HepG2 (cell line): ENCODE measurements at regions not wholly inside any gene's neighbourhood (a gene's known extent, or its start where the extent isn't known, plus 50 kb on each side); places are given as distances from the start of the nearest gene placed in this dataset.

ENCODE experiments used
- CREM ChIP-seq, 2 experiments: sonication (generic) in 1 of 2; formaldehyde crosslinking in 1 of 2; IDR thresholded peaks; 2 replicates each; pipeline versions ENCODE4 v1.4.0 to v1.6.1; 2016 to 2020; ENCODE audit warnings: antibody characterized with exemption in 1 of 2, mild to moderate bottlenecking in 1 of 2, missing genetic modification reagents in 1 of 2
- HDAC6 ChIP-seq: fragments of 200-600 bp; sonication (generic); IDR thresholded peaks from 2 replicates; pipeline ENCODE4 v1.7.0; 2017; ENCODE audit warnings: mild to moderate bottlenecking, antibody characterized with exemption, low read length, low read depth
- LBX2 ChIP-seq: sonication (generic); formaldehyde crosslinking; IDR thresholded peaks from 2 replicates; pipeline ENCODE4 v1.5.0; 2020; ENCODE audit warnings: missing genetic modification reagents, mild to moderate bottlenecking, borderline replicate concordance
- MED1 ChIP-seq: sonication (generic); formaldehyde crosslinking; IDR thresholded peaks from 2 replicates; pipeline ENCODE4 v1.4.0; 2020; ENCODE audit warnings: missing genetic modification reagents
- POLR2AphosphoS2 ChIP-seq: IDR thresholded peaks from 2 replicates; pipeline ENCODE4 v1.6.1; 2011; ENCODE audit warnings: low read depth, low read length, improper control_type of control experiment
- POLR2G ChIP-seq: fragments of 200-400 bp; formaldehyde crosslinking; IDR thresholded peaks from 2 replicates; pipeline ENCODE4 v1.6.1; 2018; ENCODE audit warnings: mild to moderate bottlenecking, low read depth, low read length, moderate library complexity
- RNF219 ChIP-seq: sonication (generic); formaldehyde crosslinking; IDR thresholded peaks from 2 replicates; pipeline ENCODE4 v1.5.0; 2020; ENCODE audit warnings: mild to moderate bottlenecking, missing genetic modification reagents
- TP53 ChIP-seq: sonication (generic); formaldehyde crosslinking; conservative IDR thresholded peaks from 2 replicates; pipeline ENCODE4 v1.4.0; 2020; ENCODE audit warnings: missing genetic modification reagents
- ZNF275 ChIP-seq: sonication (generic); formaldehyde crosslinking; IDR thresholded peaks from 2 replicates; pipeline ENCODE4 v1.8.0; 2022; ENCODE audit warnings: missing genetic modification reagents, mild to moderate bottlenecking, inconsistent platforms, borderline replicate concordance
- ZNF318 ChIP-seq: sonication (generic); formaldehyde crosslinking; IDR thresholded peaks from 2 replicates; pipeline ENCODE4 v1.4.0; 2020; ENCODE audit warnings: mild to moderate bottlenecking, missing genetic modification reagents
- ZNF362 ChIP-seq: sonication (generic); formaldehyde crosslinking; IDR thresholded peaks from 2 replicates; pipeline ENCODE4 v1.4.0; 2020; ENCODE audit warnings: missing genetic modification reagents, mild to moderate bottlenecking, borderline replicate concordance
- ZNF563 ChIP-seq: sonication (generic); formaldehyde crosslinking; IDR thresholded peaks from 2 replicates; pipeline ENCODE4 v1.8.0; 2022; ENCODE audit warnings: mild to moderate bottlenecking, moderate library complexity, missing genetic modification reagents
- ZNF580 ChIP-seq: IDR thresholded peaks from 2 replicates; pipeline ENCODE4 v1.6.1; 2016; ENCODE audit warnings: low read depth, borderline replicate concordance
- ZNF746 ChIP-seq: sonication (generic); formaldehyde crosslinking; IDR thresholded peaks from 2 replicates; pipeline ENCODE4 v1.8.0; 2022; ENCODE audit warnings: mild to moderate bottlenecking, missing genetic modification reagents

GRCh38 chr14:71320107-71320733 is 413.0 kb downstream of the PCNX1 start, which contains the start of gene SIPA1L1 (continued):
- TF ChIP-seq ZNF318 (CRISPR knock-in tag) = no peak
- 0 out of 2 replicates have a peak, but pooled peaks have one; percentile 57 for TF ChIP-seq ZNF580 (CRISPR knock-in tag)
- peak; percentile 65; the same call in 1 of the 2 replicates for TF ChIP-seq POLR2AphosphoS2
- TF ChIP-seq MED1 (CRISPR knock-in tag) = 0 out of 2 replicates have a peak, but pooled peaks have one; percentile 20
- TF ChIP-seq ZNF746 = peak; percentile 88
- peak; percentile 11; the same call in 1 of the 2 replicates for TF ChIP-seq ZNF563 (CRISPR knock-in tag)
- TF ChIP-seq POLR2G = peak; percentile 55; the same call in 1 of the 2 replicates
- no peak for TF ChIP-seq TP53
- TF ChIP-seq CREM (IDR thresholded peaks at IDR 0.05) = no peak
- no peak for TF ChIP-seq CREM (CRISPR knock-in tag; IDR thresholded peaks at IDR 0.05)
- peak; percentile 50; the same call in 1 of the 2 replicates for TF ChIP-seq ZNF362 (CRISPR knock-in tag)
- no peak for TF ChIP-seq HDAC6
- no peak for TF ChIP-seq LBX2 (CRISPR knock-in tag)
- no peak for TF ChIP-seq RNF219 (CRISPR knock-in tag)
- 0 out of 2 replicates have a peak, but pooled peaks have one; percentile 52 for TF ChIP-seq ZNF275 (CRISPR knock-in tag)
